Ishikawa (cell line): ENCODE measurements at regions not wholly inside any gene's neighbourhood (a gene's known extent, or its start where the extent isn't known, plus 50 kb on each side); places are given as distances from the start of the nearest gene placed in this dataset.

Experiments
- EP300 ChIP-seq: IDR thresholded peaks from 2 replicates; pipeline ENCODE4 v1.6.1; 2012; ENCODE audit warnings: borderline replicate concordance
- REST ChIP-seq: IDR thresholded peaks from 2 replicates; pipeline ENCODE4 v1.6.1; 2012; ENCODE audit warnings: low read depth, mild to moderate bottlenecking

- TF ChIP-seq EP300 (no peak), REST (no peak)
These were observed 345.2 kb downstream of the USP25 start for GRCh38 chr21:16074950-16075489.
